KMS-11 (cell line): ENCODE measurements at regions not wholly inside any gene's neighbourhood (a gene's known extent, or its start where the extent isn't known, plus 50 kb on each side); places are given as distances from the start of the nearest gene placed in this dataset.

ENCODE experiments used
- H2AFZ ChIP-seq: fragments of 200-600 bp; sonication (generic); 2 replicates; pipeline ENCODE4 v1.6.1; 2016; ENCODE audit warnings: antibody characterized with exemption, mixed run types, low read depth
- H3K27ac ChIP-seq: fragments of 200-600 bp; sonication (generic); 2 replicates; pipeline ENCODE4 v1.6.1; 2016; ENCODE audit warnings: mild to moderate bottlenecking, mixed run types
- H3K27me3 ChIP-seq: fragments of 200-600 bp; sonication (generic); 2 replicates; pipeline ENCODE4 v1.6.1; 2017; ENCODE audit warnings: mild to moderate bottlenecking, low read depth, mixed run types, moderate library complexity; ENCODE audit not compliant: insufficient read depth
- H3K36me3 ChIP-seq: fragments of 200-600 bp; sonication (generic); 2 replicates; pipeline ENCODE4 v1.6.1; 2017; ENCODE audit warnings: mild to moderate bottlenecking, mixed run types; ENCODE audit not compliant: insufficient read depth
- H3K4me1 ChIP-seq: fragments of 200-600 bp; sonication (generic); 2 replicates; pipeline ENCODE4 v1.6.1; 2016; ENCODE audit warnings: mild to moderate bottlenecking, low read depth, mixed run types; ENCODE audit not compliant: poor library complexity, severe bottlenecking
- H3K4me2 ChIP-seq: fragments of 200-600 bp; sonication (generic); 2 replicates; pipeline ENCODE4 v1.7.0; 2016; ENCODE audit warnings: mild to moderate bottlenecking, mixed run types
- H3K4me3 ChIP-seq: fragments of 200-600 bp; sonication (generic); IDR thresholded peaks from 2 replicates; pipeline ENCODE4 v1.6.1; 2017; ENCODE audit warnings: low read depth, low read length, mixed read lengths; ENCODE audit not compliant: insufficient read depth
- H3K79me2 ChIP-seq: fragments of 200-600 bp; sonication (generic); 2 replicates; pipeline ENCODE4 v1.6.1; 2016; ENCODE audit warnings: low read depth, mixed run types; ENCODE audit not compliant: insufficient read depth
- H3K9ac ChIP-seq: fragments of 200-600 bp; sonication (generic); 2 replicates; pipeline ENCODE4 v1.6.1; 2016; ENCODE audit warnings: mild to moderate bottlenecking, mixed run types
- H4K20me1 ChIP-seq: fragments of 200-600 bp; sonication (generic); 2 replicates; pipeline ENCODE4 v1.6.1; 2016; ENCODE audit warnings: mild to moderate bottlenecking, mixed run types; ENCODE audit not compliant: insufficient read depth
- TF ChIP-seq, protein P1 (sequence below): fragments of 200-600 bp; sonication (generic); conservative IDR thresholded peaks from 2 replicates; pipeline ENCODE4 v1.6.1; 2017; ENCODE audit warnings: low read depth, mild to moderate bottlenecking, antibody characterized with exemption, low read length, moderate library complexity, mixed read lengths

DNA sequence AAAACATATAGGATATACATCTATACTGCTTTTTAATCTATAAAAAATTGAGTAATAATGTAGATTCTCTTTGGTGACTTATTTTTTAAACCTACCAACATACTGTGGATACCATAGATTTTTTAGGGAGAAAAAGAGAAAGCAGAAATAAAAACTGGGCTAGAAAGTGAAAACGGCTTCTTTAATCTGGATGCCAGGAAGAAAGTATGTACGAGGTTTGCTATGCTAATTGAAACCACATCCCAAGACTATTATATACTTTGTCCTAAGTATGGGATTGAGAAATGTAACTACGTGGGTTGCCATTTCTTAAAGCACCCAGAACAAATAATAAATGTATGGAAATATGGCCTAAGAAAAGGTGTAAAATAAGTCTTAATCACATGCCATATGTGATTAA is 129.0 kb upstream of the NFE2L3 start:
- Histone ChIP-seq H3K27me3 (no peaks in the 10 kb centered on the region), H3K36me3 (no peaks in the 10 kb centered on the region), H3K4me1 (no peaks in the 10 kb centered on the region), H2AFZ (no peak overlapping the region), H3K4me2 (no peak overlapping the region), H4K20me1 (no peaks in the 10 kb centered on the region), H3K27ac (no peak overlapping the region), H3K9ac (no peak overlapping the region), H3K79me2 (no peaks in the 10 kb centered on the region), H3K4me3 (no peak overlapping the region)
- TF ChIP-seq, protein P1, sequence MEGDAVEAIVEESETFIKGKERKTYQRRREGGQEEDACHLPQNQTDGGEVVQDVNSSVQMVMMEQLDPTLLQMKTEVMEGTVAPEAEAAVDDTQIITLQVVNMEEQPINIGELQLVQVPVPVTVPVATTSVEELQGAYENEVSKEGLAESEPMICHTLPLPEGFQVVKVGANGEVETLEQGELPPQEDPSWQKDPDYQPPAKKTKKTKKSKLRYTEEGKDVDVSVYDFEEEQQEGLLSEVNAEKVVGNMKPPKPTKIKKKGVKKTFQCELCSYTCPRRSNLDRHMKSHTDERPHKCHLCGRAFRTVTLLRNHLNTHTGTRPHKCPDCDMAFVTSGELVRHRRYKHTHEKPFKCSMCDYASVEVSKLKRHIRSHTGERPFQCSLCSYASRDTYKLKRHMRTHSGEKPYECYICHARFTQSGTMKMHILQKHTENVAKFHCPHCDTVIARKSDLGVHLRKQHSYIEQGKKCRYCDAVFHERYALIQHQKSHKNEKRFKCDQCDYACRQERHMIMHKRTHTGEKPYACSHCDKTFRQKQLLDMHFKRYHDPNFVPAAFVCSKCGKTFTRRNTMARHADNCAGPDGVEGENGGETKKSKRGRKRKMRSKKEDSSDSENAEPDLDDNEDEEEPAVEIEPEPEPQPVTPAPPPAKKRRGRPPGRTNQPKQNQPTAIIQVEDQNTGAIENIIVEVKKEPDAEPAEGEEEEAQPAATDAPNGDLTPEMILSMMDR: no peak

DNA sequence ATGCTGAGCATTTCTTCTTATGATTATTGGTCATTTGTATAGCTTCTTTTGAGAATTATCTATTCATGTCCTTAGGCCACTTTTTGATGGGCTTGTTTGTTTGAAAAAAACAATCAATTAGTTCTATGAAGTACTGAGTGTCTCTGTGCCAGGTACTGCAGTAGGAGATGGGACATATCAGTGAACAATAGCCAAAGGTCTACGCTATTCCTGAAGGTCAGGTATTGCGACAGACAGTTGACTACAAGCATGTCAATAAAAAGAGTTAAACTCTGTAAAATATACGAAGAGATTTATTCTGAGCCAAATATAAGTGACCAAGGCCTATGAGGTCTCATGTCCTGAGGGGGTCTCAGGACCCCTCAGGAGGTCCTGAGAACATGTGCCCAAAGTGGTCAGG is 122.1 kb upstream of the NFE2L3 start:
- Histone ChIP-seq H3K79me2 (no peaks in the 10 kb centered on the region), H2AFZ (no peak overlapping the region), H3K27ac (no peak overlapping the region), H3K9ac (no peak overlapping the region), H3K4me3 (no peak overlapping the region), H3K27me3 (no peaks in the 10 kb centered on the region), H4K20me1 (no peaks in the 10 kb centered on the region), H3K36me3 (no peaks in the 10 kb centered on the region), H3K4me1 (no peaks in the 10 kb centered on the region), H3K4me2 (no peak overlapping the region)
- TF ChIP-seq, protein P1: no peak

DNA sequence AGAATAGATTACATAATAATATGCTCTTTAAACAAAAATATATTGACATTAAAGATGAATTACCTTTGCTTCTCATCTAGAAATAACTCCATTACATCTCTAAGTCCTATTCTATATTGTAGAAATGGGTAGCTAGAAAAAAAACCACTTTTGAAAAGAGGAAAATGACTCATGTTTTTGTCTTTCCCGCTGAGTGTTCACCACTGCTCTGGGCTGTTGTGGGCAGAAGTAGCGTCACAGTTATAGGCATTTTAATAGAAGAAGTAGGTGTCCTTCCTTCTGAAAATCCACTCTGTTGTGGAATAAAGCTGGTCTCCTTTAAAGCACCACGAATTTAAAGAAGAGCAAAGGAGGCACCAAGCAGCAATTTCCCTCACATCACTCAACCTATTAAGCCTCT is 117.6 kb upstream of the NFE2L3 start:
- Histone ChIP-seq H3K27ac (no peak overlapping the region), H3K27me3 (no peaks in the 10 kb centered on the region), H3K4me3 (no peak overlapping the region), H3K4me2 (no peak overlapping the region), H4K20me1 (no peaks in the 10 kb centered on the region), H2AFZ (no peak overlapping the region), H3K4me1 (no peaks in the 10 kb centered on the region), H3K36me3 (no peaks in the 10 kb centered on the region), H3K79me2 (no peaks in the 10 kb centered on the region), H3K9ac (no peak overlapping the region)
- TF ChIP-seq, protein P1: no peak

GRCh38 chr7:26035552-26035951 is 116.4 kb upstream of the NFE2L3 start:
- H3K4me3 ChIP-seq: no peak overlapping the region
- no peak overlapping the region for H3K9ac ChIP-seq
- no peak overlapping the region for H3K4me2 ChIP-seq
- TF ChIP-seq, protein P1: no peak
- H3K27me3 ChIP-seq: no peaks in the 10 kb centered on the region
- H2AFZ ChIP-seq: no peak overlapping the region
- H3K36me3 ChIP-seq: no peaks in the 10 kb centered on the region
- no peaks in the 10 kb centered on the region for H4K20me1 ChIP-seq
- no peak overlapping the region for H3K27ac ChIP-seq
- H3K4me1 ChIP-seq: no peaks in the 10 kb centered on the region
- no peaks in the 10 kb centered on the region for H3K79me2 ChIP-seq

DNA sequence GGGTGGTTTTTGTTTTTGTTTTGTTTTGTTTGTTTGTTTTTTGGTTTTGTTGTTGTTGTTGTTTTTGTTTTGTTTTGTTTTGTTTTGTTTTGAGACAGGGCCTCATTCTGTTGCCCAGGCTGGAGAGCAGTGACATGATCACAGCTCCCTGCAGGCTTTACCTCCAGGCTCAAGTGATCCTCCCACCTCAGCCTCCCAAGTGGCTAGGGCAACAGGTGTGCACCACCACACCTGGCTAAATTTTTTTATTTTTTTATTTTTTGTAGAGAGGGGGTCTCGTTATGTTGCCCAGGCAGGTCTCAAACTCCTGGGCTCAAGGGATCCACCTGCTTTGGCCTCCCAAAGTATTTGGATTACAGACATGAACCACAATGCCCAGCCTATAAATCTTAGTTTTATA is 115.9 kb upstream of the NFE2L3 start:
- H3K4me3 ChIP-seq: no peak overlapping the region
- no peaks in the 10 kb centered on the region for H3K36me3 ChIP-seq
- H2AFZ ChIP-seq: no peak overlapping the region
- no peaks in the 10 kb centered on the region for H3K27me3 ChIP-seq
- TF ChIP-seq, protein P1: no peak
- no peaks in the 10 kb centered on the region for H3K4me1 ChIP-seq
- no peaks in the 10 kb centered on the region for H3K79me2 ChIP-seq
- no peak overlapping the region for H3K4me2 ChIP-seq
- H3K27ac ChIP-seq: no peak overlapping the region
- H3K9ac ChIP-seq: no peak overlapping the region
- H4K20me1 ChIP-seq: no peaks in the 10 kb centered on the region
